DND-41 (cell line): ENCODE measurements at regions not wholly inside any gene's neighbourhood (a gene's known extent, or its start where the extent isn't known, plus 50 kb on each side); places are given as distances from the start of the nearest gene placed in this dataset.

Experiments
- EZH2 ChIP-seq: IDR thresholded peaks from 3 replicates; pipeline ENCODE4 v1.6.1; 2012; ENCODE audit warnings: borderline replicate concordance, low read depth, mild to moderate bottlenecking, moderate library complexity, low read length, inconsistent platforms; ENCODE audit not compliant: severe bottlenecking
- TF ChIP-seq, protein P1 (sequence below): IDR thresholded peaks from 2 replicates; pipeline ENCODE4 v1.5.1; 2012; ENCODE audit warnings: borderline replicate concordance, low read length, moderate library complexity, mild to moderate bottlenecking; ENCODE audit not compliant: poor library complexity, severe bottlenecking; ENCODE audit errors: extremely low read depth

DNA sequence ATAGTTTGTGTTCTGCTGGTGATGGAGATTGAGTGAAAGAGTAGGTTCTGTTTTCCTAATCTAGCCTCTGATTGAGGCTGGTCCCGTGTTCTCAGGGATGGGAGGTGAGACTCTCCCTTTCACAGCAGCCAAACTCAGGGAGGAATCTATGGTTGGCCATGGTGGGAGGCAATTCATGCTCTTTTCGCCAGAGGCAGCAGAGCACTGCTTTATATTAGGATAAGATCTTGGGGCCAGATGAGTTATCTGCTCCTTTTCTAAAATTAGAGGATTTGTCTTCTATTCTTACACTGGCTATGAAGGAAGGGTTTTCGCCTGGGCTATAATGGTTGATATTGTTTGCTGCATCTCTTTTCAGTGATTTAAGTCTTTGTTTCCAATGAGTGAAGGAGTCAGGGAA, 63.9 kb upstream of the NLGN4X start:
- no peak for TF ChIP-seq EZH2
- TF ChIP-seq, protein P1, sequence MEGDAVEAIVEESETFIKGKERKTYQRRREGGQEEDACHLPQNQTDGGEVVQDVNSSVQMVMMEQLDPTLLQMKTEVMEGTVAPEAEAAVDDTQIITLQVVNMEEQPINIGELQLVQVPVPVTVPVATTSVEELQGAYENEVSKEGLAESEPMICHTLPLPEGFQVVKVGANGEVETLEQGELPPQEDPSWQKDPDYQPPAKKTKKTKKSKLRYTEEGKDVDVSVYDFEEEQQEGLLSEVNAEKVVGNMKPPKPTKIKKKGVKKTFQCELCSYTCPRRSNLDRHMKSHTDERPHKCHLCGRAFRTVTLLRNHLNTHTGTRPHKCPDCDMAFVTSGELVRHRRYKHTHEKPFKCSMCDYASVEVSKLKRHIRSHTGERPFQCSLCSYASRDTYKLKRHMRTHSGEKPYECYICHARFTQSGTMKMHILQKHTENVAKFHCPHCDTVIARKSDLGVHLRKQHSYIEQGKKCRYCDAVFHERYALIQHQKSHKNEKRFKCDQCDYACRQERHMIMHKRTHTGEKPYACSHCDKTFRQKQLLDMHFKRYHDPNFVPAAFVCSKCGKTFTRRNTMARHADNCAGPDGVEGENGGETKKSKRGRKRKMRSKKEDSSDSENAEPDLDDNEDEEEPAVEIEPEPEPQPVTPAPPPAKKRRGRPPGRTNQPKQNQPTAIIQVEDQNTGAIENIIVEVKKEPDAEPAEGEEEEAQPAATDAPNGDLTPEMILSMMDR: peak; percentile 26
